GM06990 (cell line): ENCODE measurements at regions not wholly inside any gene's neighbourhood (a gene's known extent, or its start where the extent isn't known, plus 50 kb on each side); places are given as distances from the start of the nearest gene placed in this dataset.

Experiments
- DNase-seq: peaks from one replicate; pipeline ENCODE4 v3.0.0-alpha.2; 2011; ENCODE audit not compliant: insufficient read length; ENCODE audit errors: extremely low read depth
- H3K27me3 ChIP-seq: replicated peaks from 2 replicates; pipeline ENCODE4 v1.6.0; 2011; ENCODE audit warnings: low read length; ENCODE audit not compliant: control insufficient read depth, insufficient read depth
- H3K36me3 ChIP-seq: 2 replicates; pipeline ENCODE4 v1.5.1; 2011; ENCODE audit warnings: low read length; ENCODE audit not compliant: control insufficient read depth, insufficient read depth
- H3K4me3 ChIP-seq: replicated peaks from 2 replicates; pipeline ENCODE4 v1.5.1; 2011; ENCODE audit warnings: low read depth, mild to moderate bottlenecking, control low read depth, low read length
- CTCF ChIP-seq: IDR thresholded peaks from 2 replicates; pipeline ENCODE4 v1.5.1; 2011; ENCODE audit warnings: low read length, control low read depth, mild to moderate bottlenecking, inconsistent platforms; ENCODE audit not compliant: insufficient read depth, poor library complexity, severe bottlenecking

DNA sequence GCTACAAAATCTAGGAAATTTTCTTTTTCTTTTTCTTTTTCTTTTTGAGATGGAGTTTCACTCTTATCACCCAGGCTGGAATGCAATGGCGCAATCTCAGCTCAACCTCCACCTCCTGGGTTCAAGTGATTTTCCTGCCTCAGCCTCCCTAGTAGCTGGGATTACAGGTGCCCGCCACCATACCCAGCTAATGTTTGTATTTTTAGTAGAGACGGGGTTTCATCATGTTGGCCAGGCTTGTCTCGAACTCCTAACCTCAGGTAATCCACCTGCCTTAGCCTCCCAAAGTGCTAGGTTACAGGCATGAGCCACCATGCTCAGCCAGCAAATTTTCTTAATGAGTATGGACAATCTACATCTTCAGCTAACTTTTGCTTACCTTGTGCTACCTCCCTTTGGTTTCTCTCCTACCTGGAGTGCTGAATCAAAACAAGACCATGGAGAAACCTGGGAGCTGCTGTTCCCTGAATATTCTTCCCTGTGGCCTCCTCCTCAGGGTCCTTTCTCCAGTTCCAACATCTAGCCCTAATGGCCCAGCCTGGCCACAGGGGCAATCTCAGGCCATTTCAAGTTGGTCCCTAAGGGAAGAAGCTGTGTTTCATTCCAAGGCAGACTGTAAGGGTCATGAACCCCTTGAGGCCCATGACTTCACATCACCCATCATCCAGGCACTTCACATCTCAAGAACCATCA is 74.6 kb upstream of the EGLN3 start:
- no peak for TF ChIP-seq CTCF
- no peak overlapping the region for H3K4me3 ChIP-seq
- no peaks in the 10 kb centered on the region for H3K36me3 ChIP-seq
- no peak for DNase-seq
- no peaks in the 10 kb centered on the region for H3K27me3 ChIP-seq

- Histone ChIP-seq H3K36me3 (no peaks in the 10 kb centered on the region), H3K27me3 (no peaks in the 10 kb centered on the region), H3K4me3 (no peak overlapping the region)
- no peak for DNase-seq
- no peak for TF ChIP-seq CTCF
Measured at GRCh38 chr14:34024768-34025144, 73.9 kb upstream of the EGLN3 start.

- no peak for DNase-seq
- Histone ChIP-seq H3K36me3 (no peaks in the 10 kb centered on the region), H3K27me3 (no peaks in the 10 kb centered on the region), H3K4me3 (no peak overlapping the region)
- TF ChIP-seq CTCF, result no peak
Measured at GRCh38 chr14:34023824-34024767, 73.2 kb upstream of the EGLN3 start.

- no peak for TF ChIP-seq CTCF
- DNase-seq, result no peak
- no peaks in the 10 kb centered on the region for H3K36me3 ChIP-seq
- H3K4me3 ChIP-seq, result no peak overlapping the region
- no peaks in the 10 kb centered on the region for H3K27me3 ChIP-seq
Measured at GRCh38 chr14:34021096-34021495, 70.2 kb upstream of the EGLN3 start.

DNA sequence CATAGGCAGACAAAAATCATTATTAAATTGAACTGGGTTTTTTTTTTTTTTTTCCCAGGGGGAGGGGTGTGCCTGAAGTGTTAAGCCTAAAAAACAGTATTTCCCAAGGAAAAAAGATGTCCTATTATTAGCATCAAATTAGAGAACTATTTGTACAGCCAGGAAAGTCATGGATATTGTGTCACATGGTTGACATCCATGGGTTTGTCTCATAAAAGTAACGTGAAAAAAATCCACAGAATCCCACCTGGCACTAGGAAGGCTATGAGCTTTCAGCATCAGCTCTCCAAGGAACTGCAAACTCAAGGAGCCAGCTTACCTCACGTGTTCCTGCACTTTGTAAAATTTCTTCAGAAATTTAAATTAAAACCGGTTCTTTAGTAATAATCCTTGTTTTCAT is 69.1 kb upstream of the EGLN3 start:
- Histone ChIP-seq H3K4me3 (no peak overlapping the region), H3K27me3 (no peaks in the 10 kb centered on the region), H3K36me3 (no peaks in the 10 kb centered on the region)
- TF ChIP-seq CTCF, result no peak
- no peak for DNase-seq
